ENCODE measurements at regions not wholly inside any gene's neighbourhood (a gene's known extent, or its start where the extent isn't known, plus 50 kb on each side); places are given as distances from the start of the nearest gene placed in this dataset.
"Not testable (repeated sequence)": the region's sequence is repeated elsewhere in the genome, so short reads cannot be mapped to it uniquely, and the experiment has no call there.

DNA sequence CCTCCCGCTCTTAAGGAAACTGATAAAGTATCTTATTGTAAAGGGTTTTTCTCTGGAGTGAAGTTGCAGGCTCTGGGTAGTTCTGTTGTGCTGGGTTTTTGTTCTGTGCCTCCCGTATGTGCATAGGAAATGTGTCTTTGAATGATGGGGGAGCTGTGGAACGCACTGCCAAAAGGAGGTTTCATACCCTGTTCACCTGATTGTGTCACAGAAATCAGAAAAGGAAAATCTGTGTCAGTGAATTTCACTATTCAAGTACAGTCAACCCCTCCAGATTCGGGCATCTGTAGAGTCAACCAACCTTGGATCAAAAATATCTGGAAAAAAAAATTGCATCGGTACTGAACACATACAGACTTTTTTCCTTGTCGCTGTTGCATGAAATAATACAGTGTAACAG lies 127.8 kb downstream of the MRPL57 start:
- no peak for DNase-seq
- TF ChIP-seq, protein P1, sequence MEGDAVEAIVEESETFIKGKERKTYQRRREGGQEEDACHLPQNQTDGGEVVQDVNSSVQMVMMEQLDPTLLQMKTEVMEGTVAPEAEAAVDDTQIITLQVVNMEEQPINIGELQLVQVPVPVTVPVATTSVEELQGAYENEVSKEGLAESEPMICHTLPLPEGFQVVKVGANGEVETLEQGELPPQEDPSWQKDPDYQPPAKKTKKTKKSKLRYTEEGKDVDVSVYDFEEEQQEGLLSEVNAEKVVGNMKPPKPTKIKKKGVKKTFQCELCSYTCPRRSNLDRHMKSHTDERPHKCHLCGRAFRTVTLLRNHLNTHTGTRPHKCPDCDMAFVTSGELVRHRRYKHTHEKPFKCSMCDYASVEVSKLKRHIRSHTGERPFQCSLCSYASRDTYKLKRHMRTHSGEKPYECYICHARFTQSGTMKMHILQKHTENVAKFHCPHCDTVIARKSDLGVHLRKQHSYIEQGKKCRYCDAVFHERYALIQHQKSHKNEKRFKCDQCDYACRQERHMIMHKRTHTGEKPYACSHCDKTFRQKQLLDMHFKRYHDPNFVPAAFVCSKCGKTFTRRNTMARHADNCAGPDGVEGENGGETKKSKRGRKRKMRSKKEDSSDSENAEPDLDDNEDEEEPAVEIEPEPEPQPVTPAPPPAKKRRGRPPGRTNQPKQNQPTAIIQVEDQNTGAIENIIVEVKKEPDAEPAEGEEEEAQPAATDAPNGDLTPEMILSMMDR (IDR thresholded peaks at IDR 0.05) = no peak
- TF ChIP-seq POLR2A (IDR thresholded peaks at IDR 0.05) = no peak
- intact Hi-C loops (cut with DNase I) = no loop called here
- Histone ChIP-seq H3K27ac (no peak overlapping the region), H3K9me3 (no peaks in the 10 kb centered on the region), H3K4me1 (peaks cover 3% of the 10 kb centered on the region), H3K4me3 (no peak overlapping the region), H3K27me3 (no peaks in the 10 kb centered on the region), H3K36me3 (replicated peaks in 1 of 2; ENCODE audit: insufficient read depth in 1 of 2, low read depth in 2 of 2) (no peaks in the 10 kb centered on the region)
- 88 to 89% methylated on average over 6 of the region's 6 CpGs for WGBS, 2 donors
- ATAC-seq = no peak

DNA sequence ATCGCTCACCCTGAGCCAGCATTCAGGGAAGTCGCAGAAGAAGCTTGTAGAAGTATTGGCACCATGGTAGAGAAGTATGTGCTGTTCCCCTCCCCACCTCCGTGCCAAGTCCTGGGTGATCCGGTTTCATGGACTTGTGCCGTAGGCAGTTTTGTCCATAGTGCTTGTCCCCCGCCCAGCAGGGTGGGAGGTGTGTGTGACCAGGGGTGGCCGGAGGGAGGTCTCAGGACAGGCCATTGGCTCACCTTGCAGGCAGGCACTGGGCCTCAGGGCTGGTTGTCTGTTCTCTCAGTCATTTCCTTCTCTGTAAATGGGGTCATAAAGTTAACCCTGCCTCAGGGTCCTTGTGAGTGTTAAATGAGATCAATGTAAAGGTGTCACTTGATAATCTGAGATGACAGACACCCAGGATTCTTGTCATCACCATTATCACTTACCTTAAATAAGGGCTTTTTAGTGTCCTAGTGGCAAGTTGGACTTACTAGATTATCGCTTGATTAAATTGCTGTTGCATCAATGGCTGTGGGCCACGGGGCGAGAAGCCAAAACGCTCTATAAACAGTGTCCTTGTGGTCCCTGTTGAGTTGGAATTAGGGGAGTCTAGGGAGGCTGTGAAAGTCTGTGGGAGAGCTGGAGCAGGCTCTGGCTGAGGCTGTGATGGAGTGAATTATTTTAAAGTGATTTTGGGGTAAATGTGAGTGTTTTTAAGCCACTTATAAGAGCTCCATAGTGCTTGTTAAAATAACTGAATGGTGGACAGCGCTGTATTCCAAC lies 130.0 kb downstream of the MRPL57 start:
- H3K27me3 ChIP-seq; H3K27ac ChIP-seq; H3K4me3 ChIP-seq; H3K4me1 ChIP-seq; H3K36me3 ChIP-seq (replicated peaks in 1 of 2; ENCODE audit: insufficient read depth in 1 of 2, low read depth in 2 of 2); H3K9me3 ChIP-seq; DNase-seq; intact Hi-C loops (cut with DNase I); ATAC-seq: not testable (repeated sequence)
- 80 to 96% methylated on average over 11 to 12 of the region's 12 CpGs for WGBS, 2 donors

DNA sequence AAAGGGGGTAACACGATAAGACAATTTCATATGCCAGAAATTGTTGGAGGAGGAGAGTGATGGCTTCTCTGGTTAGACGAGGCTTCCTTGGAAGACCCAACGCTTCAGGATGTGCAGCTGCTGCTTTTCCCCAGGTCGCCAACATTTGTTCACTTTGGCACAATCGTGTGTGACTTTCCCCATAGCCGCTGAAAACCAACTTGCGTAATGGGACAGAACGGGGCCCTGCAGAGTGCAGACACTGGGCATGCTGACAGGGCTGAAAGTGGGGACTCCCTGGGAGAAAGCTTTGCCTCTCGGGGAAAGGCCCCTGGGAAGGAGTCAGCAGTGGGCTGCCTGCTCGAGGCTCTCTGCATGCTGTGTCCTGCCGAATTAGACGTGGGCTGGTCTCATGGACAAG lies 130.7 kb downstream of the MRPL57 start:
- not testable (repeated sequence) for H3K36me3 ChIP-seq (replicated peaks in 1 of 2; ENCODE audit: insufficient read depth in 1 of 2, low read depth in 2 of 2)
- 89 to 95% methylated on average over 6 of the region's 12 CpGs for WGBS, 2 donors

DNA sequence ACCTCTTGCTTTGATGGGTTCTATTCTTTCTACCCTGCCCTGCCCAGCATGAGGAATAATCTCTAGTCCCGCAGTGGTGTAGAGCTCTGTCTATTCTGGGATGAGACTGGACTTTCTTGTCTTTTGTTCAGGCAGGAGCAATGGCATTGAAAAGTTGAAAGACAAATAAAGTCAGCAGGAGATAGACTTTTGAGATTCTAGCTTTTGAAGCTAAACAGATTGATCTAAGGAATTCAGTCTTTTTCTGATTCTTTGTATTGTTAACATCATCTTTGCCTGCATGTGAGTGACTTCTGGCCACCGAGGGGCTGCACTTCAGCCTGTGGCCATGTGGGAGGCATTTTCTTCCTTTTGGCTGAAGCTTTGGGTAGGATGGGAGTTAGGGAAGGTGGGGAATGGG lies 132.4 kb downstream of the MRPL57 start:
- ATAC-seq = no peak
- WGBS, 2 donors = 89 to 98% methylated on average over 2 of the region's 2 CpGs
- intact Hi-C loops (cut with DNase I) = no loop called here
- TF ChIP-seq, protein P1 (IDR thresholded peaks at IDR 0.05) = no peak
- no peak for TF ChIP-seq POLR2A (IDR thresholded peaks at IDR 0.05)
- H3K36me3 ChIP-seq (replicated peaks in 1 of 2; ENCODE audit: insufficient read depth in 1 of 2, low read depth in 2 of 2) = no peaks in the 10 kb centered on the region
- H3K9me3 ChIP-seq = no peaks in the 10 kb centered on the region
- no peak overlapping the region for H3K4me3 ChIP-seq
- no peak overlapping the region for H3K27ac ChIP-seq
- DNase-seq = no peak
- no peaks in the 10 kb centered on the region for H3K4me1 ChIP-seq
- no peaks in the 10 kb centered on the region for H3K27me3 ChIP-seq

More for the DNA sequence above, 130.7 kb downstream of the MRPL57 start:
- H3K27me3 ChIP-seq; intact Hi-C loops (cut with DNase I); H3K9me3 ChIP-seq; ATAC-seq; H3K4me1 ChIP-seq; H3K4me3 ChIP-seq; DNase-seq; H3K27ac ChIP-seq: not testable (repeated sequence)

DNA sequence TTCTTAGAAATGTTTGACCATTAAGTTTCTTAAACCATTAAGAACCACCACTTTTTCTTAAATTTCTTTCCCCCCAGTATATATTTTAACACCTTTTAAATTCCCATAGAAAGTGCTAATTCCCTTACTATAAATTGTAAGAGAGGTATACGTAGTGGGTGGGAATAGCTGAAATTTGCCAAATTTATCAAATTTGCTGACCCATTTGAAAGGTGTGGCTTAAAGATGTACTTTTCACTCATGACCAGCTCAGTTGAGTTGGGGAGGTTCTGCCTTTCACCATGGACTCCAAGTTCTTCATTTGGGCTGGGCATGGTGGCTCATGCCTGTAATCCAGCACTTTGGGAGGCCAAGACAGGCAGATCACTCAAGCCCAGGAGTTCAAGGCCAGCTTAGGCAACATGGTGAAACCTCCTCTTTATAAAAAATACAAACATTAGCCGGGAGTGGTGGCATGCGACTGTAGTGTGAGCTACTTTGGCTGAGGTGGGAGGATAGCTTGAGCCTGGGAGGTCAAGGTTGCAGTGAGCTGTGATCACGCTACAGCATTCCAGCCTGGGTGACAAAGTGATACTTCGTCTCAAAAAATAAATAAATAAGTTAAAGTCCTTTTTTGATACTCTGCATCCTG lies 133.2 kb downstream of the MRPL57 start:
- H3K36me3 ChIP-seq (replicated peaks in 1 of 2; ENCODE audit: insufficient read depth in 1 of 2, low read depth in 2 of 2) = no peaks in the 10 kb centered on the region
- no peaks in the 10 kb centered on the region for H3K9me3 ChIP-seq
- ATAC-seq = no peak
- no peak overlapping the region for H3K27ac ChIP-seq
- WGBS, 2 donors = 85 to 92% methylated on average over 5 of the region's 5 CpGs
- TF ChIP-seq, protein P1 (IDR thresholded peaks at IDR 0.05) = no peak
- no peak for TF ChIP-seq POLR2A (IDR thresholded peaks at IDR 0.05)
- DNase-seq = no peak
- H3K27me3 ChIP-seq = no peaks in the 10 kb centered on the region
- H3K4me3 ChIP-seq = no peak overlapping the region
- intact Hi-C loops (cut with DNase I) = no loop called here
- no peaks in the 10 kb centered on the region for H3K4me1 ChIP-seq
